Hepatocyte (in vitro differentiated cells): ENCODE measurements at regions not wholly inside any gene's neighbourhood (a gene's known extent, or its start where the extent isn't known, plus 50 kb on each side); places are given as distances from the start of the nearest gene placed in this dataset.

Source experiments
- CTCF ChIP-seq: fragments of 200-600 bp; sonication (generic); IDR thresholded peaks from 2 replicates; pipeline ENCODE4 v1.5.1; 2016; ENCODE audit warnings: antibody characterized with exemption, mild to moderate bottlenecking; ENCODE audit not compliant: poor library complexity
- EZH2 ChIP-seq: fragments of 200-600 bp; sonication (generic); IDR thresholded peaks from 2 replicates; pipeline ENCODE4 v1.6.1; 2016; ENCODE audit warnings: antibody characterized with exemption, mild to moderate bottlenecking, borderline replicate concordance

GRCh38 chr2:13495051-13495450 is 778.3 kb downstream of the TRIB2 start:
- TF ChIP-seq EZH2 (no peak), CTCF (no peak)
